Thyroid gland (tissue), 4 donors: ENCODE measurements at regions not wholly inside any gene's neighbourhood (a gene's known extent, or its start where the extent isn't known, plus 50 kb on each side); places are given as distances from the start of the nearest gene placed in this dataset.

ENCODE experiments used
- POLR2A ChIP-seq, 2 donors: fragments of 450-650 bp; IDR thresholded peaks; one replicate each; pipeline ENCODE4 v1.6.1; 2017; ENCODE audit warnings: antibody characterized with exemption in 2 of 2, mild to moderate bottlenecking in 2 of 2, moderate library complexity in 1 of 2
- TF ChIP-seq, protein P1 (sequence below), 6 experiments: fragments of 200-600 bp in 3 of 6; fragments of 450-650 bp in 3 of 6; sonication (generic) in 3 of 6; IDR thresholded peaks; one replicate each; pipeline ENCODE4 v1.5.1; 2016 to 2019; ENCODE audit warnings: antibody characterized with exemption in 6 of 6, mild to moderate bottlenecking in 2 of 6, inconsistent platforms in 1 of 6, moderate library complexity in 1 of 6

DNA sequence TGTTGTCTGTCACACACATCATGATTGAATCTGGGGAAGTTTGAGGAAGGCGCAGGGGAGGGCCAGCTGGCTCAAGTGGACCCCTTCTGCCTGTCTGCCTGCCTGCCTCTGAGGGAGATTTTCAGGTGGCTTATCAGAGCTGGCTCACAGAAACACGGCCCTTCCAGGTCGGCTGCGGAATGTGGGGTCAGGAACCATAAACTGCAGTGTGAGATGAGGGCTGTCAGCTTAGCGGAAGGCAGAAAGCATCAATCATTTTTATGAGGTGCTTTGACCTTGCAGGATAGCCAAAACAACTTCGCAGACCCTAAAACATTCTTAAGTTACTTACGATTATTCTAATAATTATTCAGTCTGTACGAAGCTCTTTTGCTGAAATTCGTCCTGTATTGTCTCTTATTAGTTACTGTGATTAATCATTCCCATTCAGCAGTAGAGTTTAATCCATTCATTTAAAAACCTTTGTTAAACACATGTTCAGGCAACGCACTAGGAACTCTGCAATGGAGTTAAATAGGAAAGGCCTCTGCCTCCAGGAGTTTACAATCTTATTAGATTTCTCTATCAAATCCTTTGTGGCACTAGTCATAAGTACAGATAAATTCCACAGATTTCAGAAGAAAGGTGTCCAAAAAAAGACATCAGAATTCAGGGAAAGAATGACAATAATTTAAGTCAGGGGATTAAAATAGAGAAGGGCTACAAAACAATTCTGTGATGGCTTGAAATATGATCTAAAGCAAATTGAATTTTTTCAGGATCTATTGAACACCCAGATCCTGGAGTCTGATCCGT is 371.6 kb downstream of the HRH4 start:
- TF ChIP-seq, protein P1, sequence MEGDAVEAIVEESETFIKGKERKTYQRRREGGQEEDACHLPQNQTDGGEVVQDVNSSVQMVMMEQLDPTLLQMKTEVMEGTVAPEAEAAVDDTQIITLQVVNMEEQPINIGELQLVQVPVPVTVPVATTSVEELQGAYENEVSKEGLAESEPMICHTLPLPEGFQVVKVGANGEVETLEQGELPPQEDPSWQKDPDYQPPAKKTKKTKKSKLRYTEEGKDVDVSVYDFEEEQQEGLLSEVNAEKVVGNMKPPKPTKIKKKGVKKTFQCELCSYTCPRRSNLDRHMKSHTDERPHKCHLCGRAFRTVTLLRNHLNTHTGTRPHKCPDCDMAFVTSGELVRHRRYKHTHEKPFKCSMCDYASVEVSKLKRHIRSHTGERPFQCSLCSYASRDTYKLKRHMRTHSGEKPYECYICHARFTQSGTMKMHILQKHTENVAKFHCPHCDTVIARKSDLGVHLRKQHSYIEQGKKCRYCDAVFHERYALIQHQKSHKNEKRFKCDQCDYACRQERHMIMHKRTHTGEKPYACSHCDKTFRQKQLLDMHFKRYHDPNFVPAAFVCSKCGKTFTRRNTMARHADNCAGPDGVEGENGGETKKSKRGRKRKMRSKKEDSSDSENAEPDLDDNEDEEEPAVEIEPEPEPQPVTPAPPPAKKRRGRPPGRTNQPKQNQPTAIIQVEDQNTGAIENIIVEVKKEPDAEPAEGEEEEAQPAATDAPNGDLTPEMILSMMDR (IDR thresholded peaks at IDR 0.05), result no peak
- TF ChIP-seq POLR2A (IDR thresholded peaks at IDR 0.05), result no peak
